Gastroesophageal sphincter (tissue), 3 donors: ENCODE measurements at regions not wholly inside any gene's neighbourhood (a gene's known extent, or its start where the extent isn't known, plus 50 kb on each side); places are given as distances from the start of the nearest gene placed in this dataset.
"Not testable (repeated sequence)": the region's sequence is repeated elsewhere in the genome, so short reads cannot be mapped to it uniquely, and the experiment has no call there.

ENCODE experiments used
- CTCF ChIP-seq, 4 experiments: fragments of 200-600 bp in 2 of 4; fragments of 450-650 bp in 2 of 4; sonication (generic) in 1 of 4; IDR thresholded peaks; one replicate each; pipeline ENCODE4 v1.5.1; 2017 to 2019; ENCODE audit warnings: antibody characterized with exemption in 4 of 4, mild to moderate bottlenecking in 2 of 4, moderate library complexity in 2 of 4
- EP300 ChIP-seq: sonication (generic); formaldehyde crosslinking; IDR thresholded peaks from one replicate; pipeline ENCODE4 v1.6.1; 2017; ENCODE audit warnings: antibody characterized with exemption, mild to moderate bottlenecking
- POLR2A ChIP-seq, 2 donors: fragments of 450-650 bp; IDR thresholded peaks; one replicate each; pipeline ENCODE4 v1.6.1; 2017; ENCODE audit warnings: antibody characterized with exemption in 2 of 2, mild to moderate bottlenecking in 2 of 2, moderate library complexity in 1 of 2
- POLR2AphosphoS5 ChIP-seq: sonication (generic); formaldehyde crosslinking; IDR thresholded peaks from one replicate; pipeline ENCODE4 v1.6.1; 2017; ENCODE audit warnings: antibody characterized with exemption

GRCh38 chrX:39434671-39435070 is 633.4 kb downstream of the MID1IP1 start:
- TF ChIP-seq CTCF (IDR thresholded peaks at IDR 0.05); EP300; POLR2A (IDR thresholded peaks at IDR 0.05); POLR2AphosphoS5: not testable (repeated sequence)
